GM12892 (cell line): ENCODE measurements at regions not wholly inside any gene's neighbourhood (a gene's known extent, or its start where the extent isn't known, plus 50 kb on each side); places are given as distances from the start of the nearest gene placed in this dataset.

Source experiments
- POLR2AphosphoS5 ChIP-seq: IDR thresholded peaks from 2 replicates; pipeline ENCODE4 v1.6.1; 2011; ENCODE audit warnings: low read depth, low read length, control low read depth
- TAF1 ChIP-seq: IDR thresholded peaks from 2 replicates; pipeline ENCODE4 v1.6.1; 2011; ENCODE audit warnings: low read depth, mild to moderate bottlenecking, control low read depth, low read length, borderline replicate concordance

DNA sequence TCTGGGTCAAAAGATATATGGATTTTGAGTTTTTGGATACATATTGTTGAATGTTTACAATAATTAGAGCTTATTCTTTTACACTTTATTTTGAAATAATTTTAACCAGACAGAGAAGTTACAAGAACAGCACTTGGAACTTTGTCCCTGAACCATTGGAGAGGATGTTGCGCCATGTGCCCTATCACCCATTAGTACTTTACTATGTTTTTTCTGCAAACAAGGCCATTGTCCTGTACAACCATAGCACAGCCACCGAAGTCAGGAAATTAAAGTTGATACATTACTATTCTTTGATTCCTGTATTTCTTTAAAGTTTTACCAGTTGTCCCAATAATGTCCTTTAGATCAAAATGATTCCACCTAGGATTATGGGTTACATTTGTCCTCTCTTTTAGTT lies 188.8 kb downstream of the ACKR3 start:
- TF ChIP-seq TAF1 = no peak
- no peak for TF ChIP-seq POLR2AphosphoS5
